AG09319 (cell line): ENCODE measurements at regions not wholly inside any gene's neighbourhood (a gene's known extent, or its start where the extent isn't known, plus 50 kb on each side); places are given as distances from the start of the nearest gene placed in this dataset.

Experiments used
- DNase-seq: peaks from one replicate; pipeline ENCODE4 v3.0.0-alpha.2; 2010; ENCODE audit warnings: low read depth; ENCODE audit errors: extremely low read depth
- TF ChIP-seq, protein P1 (sequence below): IDR thresholded peaks from 2 replicates; pipeline ENCODE4 v1.5.1; 2011; ENCODE audit warnings: low read depth, mild to moderate bottlenecking, inconsistent platforms, low read length, moderate library complexity

DNA sequence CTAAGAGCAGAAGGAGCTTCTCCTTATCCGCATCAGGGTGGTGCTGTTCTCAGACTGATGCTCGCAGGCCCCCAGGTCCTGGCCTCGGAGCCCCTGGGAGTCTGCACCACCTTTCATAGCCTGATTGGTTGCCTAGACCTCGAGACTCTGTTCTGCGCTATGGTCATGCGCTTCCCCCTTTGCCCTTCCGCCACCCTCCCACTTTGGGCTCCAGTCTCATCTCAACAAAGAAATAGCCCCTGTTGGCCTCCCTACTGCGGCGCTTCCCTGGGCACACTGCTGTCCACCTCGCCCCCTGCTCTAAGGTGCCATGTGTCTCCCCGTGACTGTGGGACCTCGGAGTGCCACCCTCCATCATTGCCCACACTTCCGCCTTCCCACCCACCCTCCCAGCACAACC lies 102.9 kb upstream of the TWIST2 start:
- no peak for DNase-seq
- TF ChIP-seq, protein P1, sequence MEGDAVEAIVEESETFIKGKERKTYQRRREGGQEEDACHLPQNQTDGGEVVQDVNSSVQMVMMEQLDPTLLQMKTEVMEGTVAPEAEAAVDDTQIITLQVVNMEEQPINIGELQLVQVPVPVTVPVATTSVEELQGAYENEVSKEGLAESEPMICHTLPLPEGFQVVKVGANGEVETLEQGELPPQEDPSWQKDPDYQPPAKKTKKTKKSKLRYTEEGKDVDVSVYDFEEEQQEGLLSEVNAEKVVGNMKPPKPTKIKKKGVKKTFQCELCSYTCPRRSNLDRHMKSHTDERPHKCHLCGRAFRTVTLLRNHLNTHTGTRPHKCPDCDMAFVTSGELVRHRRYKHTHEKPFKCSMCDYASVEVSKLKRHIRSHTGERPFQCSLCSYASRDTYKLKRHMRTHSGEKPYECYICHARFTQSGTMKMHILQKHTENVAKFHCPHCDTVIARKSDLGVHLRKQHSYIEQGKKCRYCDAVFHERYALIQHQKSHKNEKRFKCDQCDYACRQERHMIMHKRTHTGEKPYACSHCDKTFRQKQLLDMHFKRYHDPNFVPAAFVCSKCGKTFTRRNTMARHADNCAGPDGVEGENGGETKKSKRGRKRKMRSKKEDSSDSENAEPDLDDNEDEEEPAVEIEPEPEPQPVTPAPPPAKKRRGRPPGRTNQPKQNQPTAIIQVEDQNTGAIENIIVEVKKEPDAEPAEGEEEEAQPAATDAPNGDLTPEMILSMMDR, result no peak

DNA sequence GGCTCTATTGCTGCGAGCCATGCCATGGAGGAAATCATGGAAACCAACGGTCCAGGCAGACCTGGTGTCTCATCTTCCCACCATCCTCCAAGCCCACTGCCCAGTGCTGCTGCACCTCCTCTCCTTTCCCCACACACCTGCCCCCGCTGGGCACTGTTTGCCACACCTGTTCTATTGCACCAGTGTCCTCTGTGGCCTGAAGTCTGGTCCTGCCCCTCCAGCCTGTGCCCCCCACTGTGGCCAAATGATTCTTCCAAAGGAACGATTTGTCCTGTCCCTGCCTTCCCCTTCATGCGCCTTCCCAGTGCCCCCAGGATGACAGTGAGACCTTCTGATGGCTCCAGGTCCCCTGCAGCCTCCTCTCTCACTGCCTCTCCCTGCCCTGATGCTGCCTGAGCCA lies 101.9 kb upstream of the TWIST2 start:
- no peak for DNase-seq
- TF ChIP-seq, protein P1, result no peak

DNA sequence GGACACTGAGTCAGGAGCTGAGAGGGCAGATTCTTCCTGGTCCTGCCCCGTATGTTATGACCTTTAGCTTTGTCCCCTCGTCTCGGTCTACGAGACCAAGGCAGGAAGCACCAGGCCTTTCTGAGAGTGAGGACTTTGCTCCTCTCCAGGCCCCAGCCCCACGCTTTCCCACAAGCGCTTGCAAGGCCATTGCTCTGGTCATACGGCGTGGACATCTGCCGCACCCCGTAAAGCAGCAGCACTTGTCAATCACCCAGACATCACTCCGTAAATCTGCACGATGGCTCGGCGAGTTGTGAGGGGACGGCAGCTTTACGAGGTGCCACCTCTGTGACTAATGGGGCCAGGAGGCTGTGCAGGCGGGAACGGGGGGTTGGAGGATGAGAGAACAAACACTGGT lies 100.8 kb upstream of the TWIST2 start:
- TF ChIP-seq, protein P1, result no peak
- DNase-seq, result no peak

DNA sequence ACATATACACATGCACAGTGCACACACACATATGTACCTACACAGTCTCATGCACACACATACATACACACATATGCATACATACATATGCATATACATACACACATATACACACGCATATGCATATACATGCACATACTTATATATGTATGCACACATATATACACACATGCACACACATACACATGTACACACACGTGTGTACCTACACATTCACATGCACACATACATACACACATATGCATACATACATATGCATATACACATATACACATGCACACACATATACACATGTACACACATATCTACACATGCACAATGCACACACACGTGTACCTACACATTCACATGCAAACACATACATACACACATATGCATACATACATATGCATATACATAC lies 100.3 kb upstream of the TWIST2 start:
- DNase-seq, result no peak
- TF ChIP-seq, protein P1, result no peak

DNA sequence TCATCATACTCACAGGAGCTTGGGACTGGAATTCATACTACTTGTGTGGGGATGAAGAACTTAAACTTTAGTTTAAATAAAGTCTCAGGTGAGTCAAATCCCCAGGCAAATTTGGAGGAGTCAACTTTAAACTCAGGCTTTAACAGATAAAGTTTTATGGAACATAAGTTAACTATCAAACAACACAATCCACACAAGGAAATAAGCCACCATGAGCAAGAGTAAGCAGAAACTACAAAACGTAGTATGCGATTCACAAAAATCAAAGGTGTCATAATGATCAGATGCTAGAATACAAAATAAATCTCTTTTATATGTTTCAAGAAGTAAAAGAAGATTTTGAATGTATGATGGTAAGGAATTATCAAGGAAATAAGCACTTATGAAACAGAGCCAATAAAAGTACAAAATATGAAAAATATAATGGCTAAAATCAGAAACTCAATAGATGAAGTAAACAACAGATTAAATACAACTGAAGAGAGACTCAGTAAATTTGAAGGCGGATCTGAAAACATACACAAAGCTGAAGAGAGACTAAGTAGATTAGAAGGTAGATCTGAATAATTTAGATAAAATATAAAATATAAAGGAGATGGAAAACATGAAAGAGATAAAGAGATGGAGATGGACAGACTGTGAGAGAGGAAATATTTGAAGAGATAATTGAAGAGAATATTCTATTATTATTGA lies 97.5 kb upstream of the TWIST2 start:
- DNase-seq, result no peak
- TF ChIP-seq, protein P1, result no peak

DNA sequence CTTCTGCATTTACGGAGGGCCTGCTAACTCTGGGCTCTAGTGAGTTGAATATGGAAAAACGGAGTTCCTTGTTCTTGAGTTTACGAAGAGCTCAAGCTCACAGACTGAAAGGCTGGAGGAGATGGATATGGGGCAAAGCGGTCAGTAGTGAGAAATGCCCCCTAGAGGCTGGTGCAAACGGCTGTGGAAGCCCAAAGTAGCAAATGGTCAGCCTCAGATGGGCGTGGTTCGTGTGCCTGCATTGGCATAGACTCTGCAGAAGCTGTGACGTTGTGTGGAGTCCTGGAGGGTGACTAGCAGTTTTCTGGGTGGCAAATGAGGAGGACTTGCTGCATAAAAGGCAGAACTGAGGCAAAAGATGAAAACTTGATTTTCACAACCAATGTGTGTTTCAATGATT lies 93.6 kb upstream of the TWIST2 start:
- DNase-seq, result no peak
- TF ChIP-seq, protein P1, result peak; percentile 4

DNA sequence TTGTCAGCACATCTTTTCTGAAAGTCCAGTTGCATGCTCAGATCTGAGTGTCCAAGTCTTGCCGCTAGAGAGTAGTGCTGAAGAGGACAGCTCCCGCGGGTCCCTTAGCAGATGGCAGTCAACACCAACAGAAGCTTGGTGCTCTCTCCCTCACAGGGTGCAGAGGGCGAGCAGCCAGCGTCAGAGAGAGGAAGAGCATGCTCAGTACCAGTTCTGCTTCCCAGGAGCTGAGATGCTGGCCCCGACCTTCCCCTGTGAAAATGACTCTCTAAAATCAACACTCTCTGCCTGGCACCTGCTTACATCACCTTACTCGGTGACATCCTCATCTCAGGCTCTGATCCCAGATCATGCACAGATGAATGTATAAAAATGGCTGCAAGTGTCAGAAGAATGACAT lies 86.0 kb upstream of the TWIST2 start:
- TF ChIP-seq, protein P1, result no peak
- no peak for DNase-seq
